K562 (cell line): ENCODE measurements at regions not wholly inside any gene's neighbourhood (a gene's known extent, or its start where the extent isn't known, plus 50 kb on each side); places are given as distances from the start of the nearest gene placed in this dataset.

Experiments
- ATAC-seq: fragments of 200-7000 bp; cut with Tn5 transposase; 3 replicates; pipeline ENCODE4 v1.9.1; 2020; ENCODE audit warnings: moderate library complexity
- BruUV-seq: library from RNA; stranded (reverse); fragments of 400-500 nt; replicated peaks from 2 replicates; lab custom pipeline; 2021; lab: Mats Ljungman, UMichigan
- CTCF ChIA-PET: fragments of 300-600 bp; formaldehyde crosslinking; extraction: SDS; loops from one replicate; lab custom pipeline; 2021; ENCODE audit warnings: low intra/inter-chr PET ratio; lab: Yijun Ruan, JAX
- POLR2A ChIA-PET: fragments of 300-600, 350-650 bp; sonication (Branson Sonifier 250); formaldehyde crosslinking; extraction: SDS; loops from one replicate; lab custom pipeline; 2021; ENCODE audit warnings: antibody characterized with exemption, inconsistent platforms; lab: Yijun Ruan, JAX
- DNase-seq, 4 experiments: peaks; one replicate each; pipeline versions ENCODE4 v3.0.0 to v3.0.0-alpha.2; 2011 to 2018; ENCODE audit warnings: low spot score in 3 of 4, mixed read lengths in 3 of 4; ENCODE audit errors: extremely low read depth in 1 of 4
- FAIRE-seq: peaks from 2 replicates; lab custom pipeline; 2011; peaks lifted over from hg19 to GRCh38; lab: Jason Lieb, UNC
- H2AFZ ChIP-seq: 2 replicates; pipeline ENCODE4 v1.6.0; 2011; ENCODE audit warnings: low read depth, low read length, control low read depth, inconsistent platforms
- H3K27ac ChIP-seq: fragments of 200-600 bp; 3 replicates; pipeline ENCODE4 v1.8.0; 2011; ENCODE audit warnings: low read depth, mild to moderate bottlenecking, control low read depth, inconsistent platforms, low read length, moderate library complexity, mixed read lengths; ENCODE audit errors: extremely low read depth
- H3K27me3 ChIP-seq, 2 experiments: fragments of 300-600 bp in 1 of 2; 2 replicates in 1 of 2; 3 replicates in 1 of 2; pipeline versions ENCODE4 v1.6.0 to v1.8.0; 2011; ENCODE audit warnings: inconsistent platforms in 2 of 2, low read length in 2 of 2, mild to moderate bottlenecking in 1 of 2, mixed read lengths in 1 of 2, moderate library complexity in 1 of 2; ENCODE audit not compliant: control insufficient read depth in 2 of 2, insufficient read depth in 2 of 2
- H3K36me3 ChIP-seq: fragments of 300-600 bp; 3 replicates; pipeline ENCODE4 v1.8.0; 2011; ENCODE audit warnings: mild to moderate bottlenecking, low read length, inconsistent platforms; ENCODE audit not compliant: control insufficient read depth, insufficient read depth
- H3K4me1 ChIP-seq, 2 experiments: fragments of 200-600 bp in 1 of 2; replicated peaks in 1 of 2; 2 replicates in 1 of 2; 3 replicates in 1 of 2; pipeline versions ENCODE4 v1.5.1 to v1.8.0; 2011; ENCODE audit warnings: inconsistent platforms in 2 of 2, low read length in 2 of 2, mild to moderate bottlenecking in 1 of 2, mixed read lengths in 1 of 2, moderate library complexity in 1 of 2; ENCODE audit not compliant: control insufficient read depth in 2 of 2, insufficient read depth in 2 of 2
- H3K4me2 ChIP-seq: 2 replicates; pipeline ENCODE4 v1.6.1; 2011; ENCODE audit warnings: low read length, control low read depth, inconsistent platforms, mixed read lengths; ENCODE audit not compliant: insufficient read depth
- H3K4me3 ChIP-seq: fragments of 200-600 bp; sonication (generic), shearing (Covaris generic); 2 replicates; pipeline ENCODE4 v1.5.1; 2016; ENCODE audit warnings: control low read depth, inconsistent platforms
- H3K79me2 ChIP-seq: fragments of 200-600 bp; 3 replicates; pipeline ENCODE4 v1.8.0; 2011; ENCODE audit warnings: low read length, inconsistent platforms; ENCODE audit not compliant: control insufficient read depth, insufficient read depth
- H3K9ac ChIP-seq, 2 experiments: 2 replicates each; pipeline versions ENCODE4 v1.6.0 to v1.6.1; 2011; ENCODE audit warnings: low read depth in 2 of 2, low read length in 2 of 2, control low read depth in 1 of 2, inconsistent platforms in 1 of 2, mild to moderate bottlenecking in 1 of 2, mixed read lengths in 1 of 2; ENCODE audit not compliant: insufficient read depth in 1 of 2
- H3K9me1 ChIP-seq: one replicate; pipeline ENCODE4 v1.6.0; 2011; ENCODE audit warnings: inconsistent platforms, mild to moderate bottlenecking, low read length, moderate library complexity; ENCODE audit not compliant: control insufficient read depth, insufficient read depth
- H3K9me3 ChIP-seq: replicated peaks from 2 replicates; pipeline ENCODE4 v1.5.1; 2011; ENCODE audit warnings: low read depth, low read length, inconsistent platforms; ENCODE audit not compliant: control insufficient read depth, insufficient read depth
- H4K20me1 ChIP-seq: replicated peaks from 2 replicates; pipeline ENCODE4 v1.6.1; 2011; ENCODE audit warnings: low read length, inconsistent platforms, mixed read lengths; ENCODE audit not compliant: control insufficient read depth, insufficient read depth
- ATF1 ChIP-seq, 2 experiments: fragments of 450-650 bp in 1 of 2; IDR thresholded peaks; 2 replicates each; pipeline ENCODE4 v1.6.1; 2016; ENCODE audit warnings: missing compliant biosample characterization in 1 of 2, missing genetic modification characterization in 1 of 2
- COPS2 ChIP-seq: fragments of 450-650 bp; conservative IDR thresholded peaks from 2 replicates; pipeline ENCODE4 v1.6.1; 2016; ENCODE audit warnings: mild to moderate bottlenecking, moderate library complexity
- GTF2E2 ChIP-seq: fragments of 200-800 bp; sonication (Bioruptor generic); IDR thresholded peaks from 2 replicates; pipeline ENCODE4 v1.6.1; 2016; ENCODE audit warnings: missing genetic modification characterization, missing compliant biosample characterization
- HIVEP1 ChIP-seq: fragments of 250-450 bp; sonication (Bioruptor Pico); IDR thresholded peaks from 2 replicates; pipeline ENCODE4 v1.4.0; 2020; ENCODE audit warnings: mild to moderate bottlenecking
- HOMEZ ChIP-seq: fragments of 250-450 bp; sonication (Bioruptor Pico); IDR thresholded peaks from 2 replicates; pipeline ENCODE4 v1.4.0; 2020; ENCODE audit warnings: mild to moderate bottlenecking, moderate library complexity
- L3MBTL2 ChIP-seq: fragments of 450-650 bp; IDR thresholded peaks from 2 replicates; pipeline ENCODE4 v1.6.1; 2016; ENCODE audit warnings: mild to moderate bottlenecking, moderate library complexity
- POLR3A ChIP-seq: IDR thresholded peaks from 2 replicates; pipeline ENCODE4 v1.6.1; 2011; ENCODE audit warnings: borderline replicate concordance, mild to moderate bottlenecking, moderate library complexity; ENCODE audit not compliant: insufficient read length, insufficient read depth; ENCODE audit errors: extremely low read depth
- RAD21 ChIP-seq, 2 experiments: fragments of 250-450 bp in 1 of 2; fragments of 450-650 bp in 1 of 2; sonication (Bioruptor Pico) in 1 of 2; formaldehyde crosslinking in 1 of 2; IDR thresholded peaks in 1 of 2; conservative IDR thresholded peaks in 1 of 2; 2 replicates each; pipeline versions ENCODE4 v1.4.0 to v1.8.0; 2020 to 2022; ENCODE audit warnings: mild to moderate bottlenecking in 2 of 2, moderate library complexity in 1 of 2
- RBBP5 ChIP-seq: fragments of 200-600 bp; sonication (generic); IDR thresholded peaks from 2 replicates; pipeline ENCODE4 v1.6.1; 2012; ENCODE audit warnings: borderline replicate concordance, mild to moderate bottlenecking, low read length, control low read depth, inconsistent platforms; ENCODE audit not compliant: insufficient read depth, poor library complexity, severe bottlenecking
- RERE ChIP-seq: sonication (generic); formaldehyde crosslinking; IDR thresholded peaks from 2 replicates; pipeline ENCODE4 v1.8.0; 2023; ENCODE audit warnings: missing genetic modification reagents, mild to moderate bottlenecking, borderline replicate concordance
- SNRNP70 ChIP-seq: fragments of 200-400 bp; formaldehyde crosslinking; optimal IDR thresholded peaks from 2 replicates; pipeline ENCODE3; 2017; ENCODE audit warnings: low read depth, low read length
- STAT5B ChIP-seq: fragments of 250-450 bp; sonication (Bioruptor Pico); IDR thresholded peaks from 2 replicates; pipeline ENCODE4 v1.8.0; 2021; ENCODE audit warnings: mild to moderate bottlenecking, inconsistent platforms
- TCFL5 ChIP-seq: fragments of 250-450 bp; sonication (Bioruptor Pico); conservative IDR thresholded peaks from 2 replicates; pipeline ENCODE4 v1.6.1; 2021; ENCODE audit warnings: mild to moderate bottlenecking, moderate library complexity, matching md5 sums
- ZKSCAN8 ChIP-seq: fragments of 200-800 bp; sonication (Bioruptor generic); IDR thresholded peaks from 2 replicates; pipeline ENCODE4 v1.6.1; 2016; ENCODE audit warnings: missing genetic modification characterization, missing compliant biosample characterization
- ZNF124 ChIP-seq: sonication (generic); formaldehyde crosslinking; IDR thresholded peaks from 2 replicates; pipeline ENCODE4 v1.8.1; 2022; ENCODE audit warnings: missing genetic modification reagents
- ZNF551 ChIP-seq: fragments of 250-450 bp; sonication (Bioruptor Pico); IDR thresholded peaks from 2 replicates; pipeline ENCODE4 v1.5.0; 2021; ENCODE audit warnings: mild to moderate bottlenecking, moderate library complexity
- WGBS: fragments of 100-300 bp; shearing (Covaris generic); methylation state at CpG from one replicate; pipeline ENCODE4 v1.1.6; 2016; ENCODE audit warnings: low coverage, mixed read lengths; ENCODE audit not compliant: insufficient coverage; ENCODE audit errors: missing lambda C conversion rate; 5-methylcytosine and 5-hydroxymethylcytosine counted together
- in situ Hi-C: fragments of 300-500 bp; cut with MboI; formaldehyde crosslinking; loops from 4 replicates; pipeline ENCODE4 v1.15.0; 2018; ENCODE audit warnings: inconsistent platforms, mixed read lengths
- intact Hi-C: fragments of 100-400 bp; cut with micrococcal nuclease; formaldehyde crosslinking; loops from 2 replicates; pipeline ENCODE4 v1.14.2; 2022

GRCh38 chr5:20605732-20606525, 617.9 kb upstream of the CDH18 start:
- WGBS: 2% methylated on average over 3 of the region's 3 CpGs
- H3K9me3 ChIP-seq: no peaks in the 10 kb centered on the region
- POLR2A ChIA-PET: no interaction called here
- DNase-seq: no peak
- no peaks in the 10 kb centered on the region for H3K36me3 ChIP-seq
- no peak for FAIRE-seq
- no peaks in the 10 kb centered on the region for H3K79me2 ChIP-seq
- H3K4me2 ChIP-seq: no peak overlapping the region
- no peaks in the 10 kb centered on the region for H4K20me1 ChIP-seq
- ATAC-seq: no peak
- no TSS peak for BruUV-seq
- H3K9ac ChIP-seq: no peak overlapping the region
- no peaks in the 10 kb centered on the region for H3K9me1 ChIP-seq
- no peak overlapping the region for H2AFZ ChIP-seq
- no peaks in the 10 kb centered on the region for H3K4me1 ChIP-seq
- CTCF ChIA-PET: no interaction called here
- H3K4me3 ChIP-seq: no peak overlapping the region
- no peaks in the 10 kb centered on the region for H3K27me3 ChIP-seq
- H3K27ac ChIP-seq: no peak overlapping the region
- in situ Hi-C loops (no loop called here), intact Hi-C loops (no loop called here)
- TF ChIP-seq ZNF124 (CRISPR knock-in tag) (no peak), L3MBTL2 (no peak), POLR3A (no peak), TCFL5 (no peak), ATF1 (CRISPR knock-in tag; IDR thresholded peaks at IDR 0.05) (no peak), ATF1 (tag; IDR thresholded peaks at IDR 0.05) (no peak), SNRNP70 (no peak), HOMEZ (CRISPR knock-in tag) (no peak), RAD21 (CRISPR knock-in tag; conservative IDR thresholded peaks at IDR 0.05 in 1 of 2, IDR thresholded peaks at IDR 0.05 in 1 of 2) (no peak), RBBP5 (no peak), STAT5B (no peak), HIVEP1 (CRISPR knock-in tag) (no peak), GTF2E2 (tag) (no peak), RERE (no peak), ZNF551 (no peak), COPS2 (no peak), ZKSCAN8 (no peak)
